NCI-H345 treated with DMSO at 0.1 percent for 48 hours (cell line): ENCODE measurements at regions not wholly inside any gene's neighbourhood (a gene's known extent, or its start where the extent isn't known, plus 50 kb on each side); places are given as distances from the start of the nearest gene placed in this dataset.
"Not testable (repeated sequence)": the region's sequence is repeated elsewhere in the genome, so short reads cannot be mapped to it uniquely, and the experiment has no call there.

Source experiments
- DNase-seq: peaks from one replicate; lab custom pipeline; 2025; ENCODE audit not compliant: unreplicated experiment; lab: John Stamatoyannopoulos, UW

DNA sequence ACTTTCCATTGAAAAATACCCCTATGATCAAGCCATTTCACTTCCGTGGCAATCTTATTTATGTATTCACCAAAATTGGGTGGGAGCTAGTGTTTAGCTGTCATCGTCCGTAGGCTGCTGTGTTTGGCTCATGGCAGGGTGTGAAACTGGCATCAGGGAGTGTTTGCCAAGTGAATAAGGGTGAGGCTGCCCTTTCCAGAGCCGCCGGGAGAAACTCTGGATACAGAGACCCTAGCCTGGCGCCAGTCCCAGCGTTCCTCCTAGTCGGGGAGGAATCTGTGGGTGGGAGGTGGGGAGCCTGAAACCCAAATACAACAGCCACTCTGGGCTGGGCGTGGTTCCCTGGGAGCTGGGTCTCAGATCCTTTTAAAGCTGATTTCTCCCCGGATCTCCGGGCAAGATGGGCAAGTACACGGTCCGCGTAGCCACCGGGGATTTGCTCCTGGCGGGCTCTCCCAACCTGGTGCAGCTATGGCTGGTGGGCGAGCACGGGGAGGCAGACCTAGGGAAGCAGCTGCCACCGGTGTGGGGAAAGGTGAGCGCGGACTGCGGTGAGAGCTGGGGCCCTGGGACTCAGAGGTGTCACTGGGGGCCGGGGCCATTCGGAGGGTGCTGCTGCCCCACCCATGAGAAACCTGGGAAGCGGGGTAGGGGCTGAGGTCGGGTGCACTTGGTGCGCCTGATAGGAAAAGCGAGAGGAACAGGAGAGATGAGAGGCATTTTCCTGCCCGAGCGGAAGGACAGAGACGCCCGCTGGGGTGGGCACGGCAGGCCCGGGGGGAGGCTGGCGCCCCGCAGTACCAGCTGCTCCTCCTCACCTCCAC, 62.1 kb upstream of the TEKT1 start:
- DNase-seq = no peak

DNA sequence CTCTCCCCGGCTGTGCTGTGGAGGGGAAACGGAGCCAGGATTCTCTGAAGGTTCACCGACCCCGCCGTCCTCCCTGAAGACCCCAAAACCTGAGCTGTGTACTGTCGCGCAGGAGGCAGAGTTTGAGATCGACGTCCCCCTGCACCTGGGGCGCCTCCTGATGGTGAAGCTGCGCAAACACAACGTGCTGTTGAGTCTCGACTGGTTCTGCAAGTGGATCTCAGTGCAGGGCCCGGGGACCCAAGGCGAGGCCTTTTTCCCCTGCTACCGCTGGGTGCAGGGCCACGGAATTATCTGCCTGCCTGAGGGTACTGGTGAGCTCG, 62.6 kb upstream of the TEKT1 start:
- no peak for DNase-seq

GRCh38 chr17:6901086-6901485, 69.6 kb upstream of the TEKT1 start:
- no peak for DNase-seq

- DNase-seq = no peak
Measured at GRCh38 chr17:6903326-6903900, 71.9 kb upstream of the TEKT1 start.

DNA sequence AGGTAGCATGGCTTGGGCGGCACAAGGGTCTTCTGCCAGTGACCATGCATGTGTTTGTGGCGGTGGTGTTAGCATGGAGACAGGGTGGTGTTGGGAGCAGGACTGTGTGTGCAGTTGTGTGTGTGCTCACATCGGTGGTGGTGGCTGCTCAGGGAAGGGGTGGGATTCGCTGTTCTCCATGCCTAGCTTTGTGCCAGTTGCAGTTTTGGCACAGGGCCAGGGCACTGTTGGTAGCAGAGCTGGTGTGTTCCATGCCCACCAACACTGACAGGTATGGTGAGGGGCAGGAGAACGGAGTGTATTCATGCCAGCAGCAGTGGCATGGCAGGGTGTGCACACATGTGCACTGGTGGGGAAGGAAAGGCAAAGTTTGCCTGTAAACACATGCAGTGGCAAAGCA, 77.3 kb upstream of the TEKT1 start:
- no peak for DNase-seq

- peak; percentile 33 for DNase-seq
Measured at GRCh38 chr17:6910987-6911603, 79.6 kb upstream of the TEKT1 start.

DNA sequence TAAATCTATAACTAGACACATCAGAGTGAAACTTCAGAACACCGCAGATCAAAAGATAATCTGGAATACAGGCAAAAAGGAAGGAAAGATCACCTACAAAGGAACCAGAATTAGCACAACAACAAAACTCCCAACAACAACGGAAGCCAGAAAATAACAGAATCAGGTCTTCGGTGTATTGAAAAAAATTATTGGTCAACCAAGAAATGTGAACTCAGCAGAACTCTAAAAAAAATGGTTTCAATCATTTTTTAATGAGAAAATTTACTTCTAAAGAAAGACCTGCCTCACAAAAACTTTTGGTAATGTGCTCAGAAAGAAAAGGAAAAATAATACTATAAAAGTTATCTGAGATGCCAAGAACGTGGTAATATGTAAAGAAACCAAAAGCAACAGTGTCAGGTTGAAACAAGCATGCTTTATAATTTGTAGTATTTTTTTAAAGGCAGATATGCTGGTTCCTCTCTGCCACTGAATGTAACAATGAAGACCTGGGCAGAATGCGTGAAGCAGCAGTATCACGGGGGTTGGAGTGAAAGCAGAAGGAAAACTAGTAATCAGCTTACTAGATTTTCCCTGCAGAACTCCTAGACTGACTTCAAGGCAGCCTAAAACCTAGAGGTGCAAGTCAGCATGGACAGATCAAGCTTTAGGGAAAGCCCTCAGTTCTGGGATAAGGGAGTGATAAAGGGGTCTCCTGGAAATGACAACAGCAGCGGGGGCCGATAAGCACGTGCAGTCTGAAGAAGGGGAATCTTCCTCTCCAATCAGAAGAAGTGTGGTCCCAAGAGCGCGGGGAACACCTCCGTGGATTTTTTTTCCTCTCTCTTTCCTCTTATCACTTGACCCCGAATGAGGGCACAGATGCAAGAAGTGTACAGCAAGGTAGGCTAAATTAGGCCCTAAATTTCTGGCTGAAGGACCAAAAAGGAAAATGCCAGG, 80.9 kb upstream of the TEKT1 start:
- DNase-seq = no peak

DNA sequence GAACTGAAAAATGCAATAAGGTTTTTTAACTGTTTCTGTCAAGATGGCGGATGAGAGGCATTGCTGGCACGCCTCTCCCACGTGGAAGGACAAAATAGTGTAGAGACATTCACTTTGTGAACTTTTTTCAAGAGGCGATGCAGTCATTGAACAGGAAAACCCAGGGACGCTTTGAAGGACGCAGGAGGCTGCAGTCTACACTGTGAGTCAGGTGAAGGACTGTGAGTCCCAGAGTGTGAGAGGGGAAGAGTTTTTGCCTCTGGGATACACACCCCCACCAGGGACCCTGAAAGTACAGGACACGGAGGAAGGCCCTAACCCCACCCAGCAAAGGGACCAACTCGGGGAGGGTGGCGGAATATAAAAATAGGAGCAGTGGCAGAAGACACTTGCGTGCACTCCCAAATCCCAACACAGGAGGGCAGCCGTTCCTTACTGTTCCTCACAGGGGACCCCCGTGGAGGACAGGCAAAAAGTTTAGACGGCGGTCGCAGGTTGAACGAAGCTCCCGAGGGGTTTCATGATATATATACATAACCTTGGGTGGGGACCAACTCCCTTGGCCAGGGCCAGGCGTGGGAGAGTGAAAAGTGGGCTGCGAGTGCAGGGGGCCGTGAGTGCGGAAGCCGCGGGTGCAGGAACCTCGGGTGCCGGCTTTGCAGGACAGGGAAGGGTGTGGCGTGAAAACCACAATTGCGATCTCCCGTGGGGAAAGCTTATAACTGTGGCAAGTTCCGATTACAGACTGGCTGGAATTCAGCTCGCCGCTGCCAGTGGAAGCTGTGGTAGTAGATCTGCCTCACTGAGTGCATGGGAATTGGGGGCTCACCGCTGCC, 82.0 kb upstream of the ALOX12 start:
- DNase-seq = peak; percentile 37

GRCh38 chr17:6914711-6915110, 81.1 kb upstream of the ALOX12 start:
- no peak for DNase-seq

GRCh38 chr17:6915620-6916019, 80.2 kb upstream of the ALOX12 start:
- DNase-seq = no peak

DNA sequence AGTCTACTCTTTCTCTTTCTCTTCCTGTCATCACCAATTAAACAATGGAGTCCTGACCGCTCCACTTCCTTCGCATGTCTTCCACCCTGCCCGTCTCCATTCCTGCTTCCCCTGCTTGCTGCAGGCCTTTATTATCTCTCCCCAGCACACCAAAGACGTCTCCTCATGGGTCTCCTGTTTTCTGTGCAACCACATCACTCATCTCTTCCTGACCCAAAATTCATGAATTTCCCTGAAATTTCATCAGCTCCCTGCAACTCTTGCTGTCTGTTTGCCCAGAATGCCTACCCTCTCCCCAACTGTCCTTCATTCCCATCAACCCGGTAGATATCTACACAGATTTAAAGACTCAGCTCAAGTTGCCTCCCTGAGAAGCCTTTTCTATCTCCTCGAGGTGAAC, 76.7 kb upstream of the ALOX12 start:
- DNase-seq = no peak

- no peak for DNase-seq
Measured at GRCh38 chr17:6923385-6923784, 72.5 kb upstream of the ALOX12 start.

DNA sequence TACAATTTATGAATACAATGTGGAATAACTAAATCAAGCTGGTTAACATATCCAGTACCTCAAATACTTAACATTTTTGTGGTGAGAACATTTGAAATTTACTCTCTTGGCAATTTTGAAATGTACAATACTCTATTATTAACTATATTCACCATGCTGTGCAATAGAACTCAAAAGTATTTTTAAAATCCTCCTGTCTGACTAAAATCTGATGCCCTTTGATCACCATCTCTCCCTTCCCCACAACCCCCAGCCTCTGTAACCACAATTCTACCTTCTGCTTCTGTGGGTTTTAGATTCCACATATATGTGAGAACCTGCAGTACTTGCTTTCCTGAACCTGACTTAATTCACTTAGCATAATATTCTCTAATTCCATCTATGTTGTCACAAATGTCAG, 71.6 kb upstream of the ALOX12 start:
- DNase-seq = no peak

DNA sequence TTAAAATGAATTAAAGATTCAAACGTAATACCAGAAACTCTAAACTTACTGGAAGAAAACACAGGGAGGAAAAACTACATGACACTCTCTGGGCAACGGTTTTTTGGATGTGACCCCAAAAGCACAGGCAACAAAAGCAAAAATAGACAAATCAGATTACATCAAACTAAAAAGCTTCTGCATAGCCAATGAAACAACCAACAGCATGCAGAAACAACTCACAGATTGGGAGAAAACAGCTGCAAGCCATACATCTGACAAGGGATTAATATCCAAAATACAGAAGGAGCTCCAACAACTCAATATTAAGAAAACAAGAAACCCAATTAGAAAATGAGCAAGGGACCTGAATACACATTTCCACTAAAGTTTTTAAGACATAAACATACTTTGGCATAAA, 69.2 kb upstream of the ALOX12 start:
- DNase-seq = no peak

GRCh38 chr17:6927290-6928126, 68.3 kb upstream of the ALOX12 start:
- no peak for DNase-seq

DNA sequence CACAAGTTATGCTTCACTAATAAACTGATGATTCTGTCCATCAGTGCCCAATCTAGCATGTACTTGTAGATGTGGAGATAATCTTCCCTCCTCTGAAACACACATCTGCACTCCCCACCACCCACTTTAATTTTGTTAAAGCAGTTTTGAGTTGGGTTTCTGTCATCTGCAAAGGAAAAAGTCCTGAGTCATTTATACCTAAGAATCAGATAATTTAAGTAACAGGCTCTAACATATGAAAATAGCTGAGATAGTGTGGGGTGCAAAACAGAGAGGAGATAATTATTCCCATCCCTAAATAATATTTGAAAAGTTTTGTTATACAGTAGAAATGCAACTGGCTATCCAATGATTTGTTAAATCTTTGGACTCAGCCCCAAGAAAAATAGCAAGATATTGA, 67.7 kb upstream of the ALOX12 start:
- DNase-seq = no peak

DNA sequence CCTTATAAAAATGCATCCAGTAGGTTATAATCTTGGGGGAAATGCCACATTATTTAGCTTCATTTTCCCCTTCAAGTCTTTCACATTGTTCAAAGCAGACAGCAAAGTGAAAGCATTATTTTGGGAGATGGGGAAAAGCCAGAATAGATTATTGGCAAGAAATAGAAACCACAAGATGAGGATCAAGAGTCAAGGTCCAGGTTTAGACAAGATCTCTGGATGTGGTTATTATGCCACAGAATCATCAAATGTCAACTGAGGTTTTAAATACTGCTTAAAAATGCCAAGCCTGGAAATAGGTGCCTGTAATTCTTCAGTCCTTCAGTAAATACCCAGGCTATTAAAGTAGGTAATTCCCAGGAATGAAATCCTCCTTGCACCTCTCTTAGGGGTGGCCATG, 65.1 kb upstream of the ALOX12 start:
- DNase-seq = no peak

DNA sequence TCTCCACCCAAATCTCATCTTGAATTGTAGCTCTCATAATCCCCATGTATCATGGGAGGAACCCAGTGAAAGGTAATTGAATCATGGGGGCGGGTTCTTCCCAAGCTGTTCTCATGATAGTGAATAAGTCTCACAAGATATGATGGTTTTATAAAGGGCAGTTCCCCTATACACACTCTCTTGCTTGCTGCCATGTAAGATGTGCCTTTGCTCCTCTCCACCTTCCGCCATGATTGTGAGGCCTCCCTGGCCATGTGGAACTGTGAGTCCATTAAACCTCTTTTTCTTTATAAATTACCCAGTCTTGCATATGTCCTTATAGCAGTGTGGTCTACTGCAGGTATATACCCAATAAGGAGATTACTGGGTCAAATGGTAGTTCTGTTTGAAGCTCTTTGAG, 61.3 kb upstream of the ALOX12 start:
- not testable (repeated sequence) for DNase-seq

DNA sequence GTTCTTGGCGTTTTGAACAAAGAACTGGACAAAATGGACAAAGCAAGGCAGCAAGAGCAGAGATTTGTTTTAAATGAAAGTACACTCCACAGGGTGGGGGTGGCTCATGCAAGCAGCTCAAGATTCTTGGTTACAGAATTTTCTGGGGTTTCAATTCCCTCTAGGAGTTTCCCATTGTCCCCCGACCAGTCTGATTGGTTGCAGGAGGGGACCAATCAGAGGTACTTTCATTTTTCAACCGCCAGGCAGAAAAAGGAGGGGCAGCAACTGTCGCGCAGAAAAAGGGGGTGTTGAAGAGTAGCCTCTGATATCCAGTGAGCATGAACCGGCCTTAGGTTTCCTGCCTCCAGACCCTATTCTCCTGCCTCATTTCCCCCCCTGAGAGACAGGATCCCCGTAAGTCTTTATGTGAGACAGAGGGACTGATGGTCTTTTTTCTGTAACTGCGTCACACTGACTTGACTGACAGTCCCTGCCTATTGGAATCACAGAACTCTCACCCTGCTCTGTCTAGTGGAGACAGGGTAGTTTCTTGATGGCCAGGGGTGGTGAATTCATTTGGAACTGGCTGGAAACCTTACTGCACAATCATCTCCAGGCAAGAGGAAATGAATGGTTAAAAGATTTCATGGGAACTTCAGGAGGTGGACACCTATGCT, 59.4 kb upstream of the ALOX12 start:
- DNase-seq = no peak
